H1 (cell line): ENCODE measurements at regions not wholly inside any gene's neighbourhood (a gene's known extent, or its start where the extent isn't known, plus 50 kb on each side); places are given as distances from the start of the nearest gene placed in this dataset.

Source experiments
- CTCF ChIA-PET: fragments of 300-600 bp; sonication (Branson Sonifier 250); formaldehyde crosslinking; loops from one replicate; lab custom pipeline; 2021; ENCODE audit not compliant: partially characterized antibody; lab: Charles Lee
- POLR2A ChIA-PET: fragments of 300-600 bp; sonication (Branson Sonifier 250); formaldehyde crosslinking; loops from one replicate; lab custom pipeline; 2021; ENCODE audit warnings: inconsistent platforms; ENCODE audit not compliant: partially characterized antibody; lab: Charles Lee
- DNase-seq, 2 experiments: peaks; one replicate each; pipeline versions ENCODE4 v3.0.0 to v3.0.0-alpha.2; 2010 to 2022; ENCODE audit warnings: low spot score in 2 of 2, low read depth in 1 of 2, mixed read lengths in 1 of 2
- FAIRE-seq: peaks from 2 replicates; lab custom pipeline; 2011; peaks lifted over from hg19 to GRCh38; lab: Jason Lieb, UNC
- H2AFZ ChIP-seq: 2 replicates; pipeline ENCODE4 v1.8.1; 2012; ENCODE audit warnings: low read length, inconsistent platforms
- H2AK5ac ChIP-seq: 2 replicates; pipeline ENCODE4 v1.6.1; 2013; ENCODE audit warnings: low read depth, low read length
- H2BK120ac ChIP-seq: replicated peaks from 2 replicates; pipeline ENCODE3; 2013; ENCODE audit warnings: low read depth, low read length, inconsistent platforms
- H2BK12ac ChIP-seq: 2 replicates; pipeline ENCODE4 v1.6.1; 2013; ENCODE audit warnings: low read depth, low read length
- H2BK15ac ChIP-seq: 2 replicates; pipeline ENCODE4 v1.6.1; 2013; ENCODE audit warnings: low read length
- H2BK20ac ChIP-seq: 2 replicates; pipeline ENCODE4 v1.6.1; 2013; ENCODE audit warnings: low read length
- H2BK5ac ChIP-seq: 2 replicates; pipeline ENCODE4 v1.6.1; 2013; ENCODE audit warnings: low read depth, low read length
- H3K14ac ChIP-seq: 2 replicates; pipeline ENCODE4 v1.6.1; 2013; ENCODE audit warnings: inconsistent platforms; ENCODE audit not compliant: insufficient read length
- H3K18ac ChIP-seq: 2 replicates; pipeline ENCODE4 v1.6.1; 2013; ENCODE audit warnings: low read length; ENCODE audit errors: extremely low read depth
- H3K23ac ChIP-seq: 2 replicates; pipeline ENCODE4 v1.6.1; 2013; ENCODE audit warnings: inconsistent platforms; ENCODE audit not compliant: insufficient read length
- H3K23me2 ChIP-seq: 2 replicates; pipeline ENCODE4 v1.6.1; 2013; ENCODE audit warnings: low read depth, low read length
- H3K27ac ChIP-seq: 2 replicates; pipeline ENCODE4 v1.6.1; 2011; ENCODE audit warnings: low read depth, low read length, inconsistent platforms
- H3K27me3 ChIP-seq, 4 experiments: replicated peaks in 1 of 4; 1 replicate in 1 of 4; 2 replicates in 3 of 4; pipeline versions ENCODE4 v1.6.1 to v1.8.1; 2011 to 2013; ENCODE audit warnings: low read length in 3 of 4, mild to moderate bottlenecking in 3 of 4, inconsistent platforms in 2 of 4, mixed read lengths in 2 of 4, moderate library complexity in 1 of 4; ENCODE audit not compliant: control insufficient read depth in 3 of 4, insufficient read depth in 3 of 4; ENCODE audit errors: extremely low read depth in 1 of 4
- H3K36me3 ChIP-seq, 4 experiments: 2 replicates each; pipeline versions ENCODE4 v1.6.1 to v1.8.1; 2011 to 2013; ENCODE audit warnings: mild to moderate bottlenecking in 4 of 4, low read length in 3 of 4, moderate library complexity in 2 of 4, control low read depth in 1 of 4, inconsistent platforms in 1 of 4; ENCODE audit not compliant: insufficient read depth in 4 of 4, control insufficient read depth in 2 of 4
- H3K4ac ChIP-seq: replicated peaks from 2 replicates; pipeline ENCODE3; 2013; ENCODE audit warnings: low read length, low read depth, mixed read lengths, inconsistent platforms; ENCODE audit not compliant: insufficient read length
- H3K4me1 ChIP-seq, 4 experiments: replicated peaks in 1 of 4; 1 replicate in 1 of 4; 2 replicates in 3 of 4; pipeline versions ENCODE4 v1.6.1 to v1.8.1; 2011 to 2013; ENCODE audit warnings: low read length in 3 of 4, inconsistent platforms in 2 of 4, mixed read lengths in 1 of 4; ENCODE audit not compliant: insufficient read depth in 4 of 4, control insufficient read depth in 3 of 4
- H3K4me2 ChIP-seq, 2 experiments: 2 replicates each; pipeline versions ENCODE4 v1.6.1 to v1.8.1; 2011 to 2013; ENCODE audit warnings: low read depth in 2 of 2, low read length in 2 of 2, control low read depth in 1 of 2, inconsistent platforms in 1 of 2, mild to moderate bottlenecking in 1 of 2; ENCODE audit not compliant: insufficient read depth in 1 of 2
- H3K4me3 ChIP-seq, 4 experiments: fragments of 200-600, 300-600 bp in 1 of 4; sonication (generic), shearing (Covaris generic), sonication (Bioruptor Twin) in 1 of 4; 2 replicates each; pipeline versions ENCODE4 v1.5.1 to v1.8.1; 2011 to 2016; ENCODE audit warnings: low read length in 4 of 4, low read depth in 3 of 4, control low read depth in 2 of 4, inconsistent platforms in 2 of 4, mild to moderate bottlenecking in 2 of 4, mixed read lengths in 1 of 4, moderate library complexity in 1 of 4; ENCODE audit not compliant: insufficient read depth in 2 of 4; ENCODE audit errors: extremely low read depth in 1 of 4
- H3K56ac ChIP-seq: replicated peaks from 2 replicates; pipeline ENCODE3; 2013; ENCODE audit warnings: low read depth, mild to moderate bottlenecking, mixed read lengths, low read length, inconsistent platforms; ENCODE audit not compliant: insufficient read length
- H3K79me1 ChIP-seq: 2 replicates; pipeline ENCODE4 v1.6.1; 2013; ENCODE audit warnings: low read depth, low read length, control low read depth
- H3K79me2 ChIP-seq, 2 experiments: 2 replicates each; pipeline versions ENCODE4 v1.6.1 to v1.8.1; 2012 to 2013; ENCODE audit warnings: low read length in 2 of 2, mild to moderate bottlenecking in 2 of 2, inconsistent platforms in 1 of 2; ENCODE audit not compliant: insufficient read depth in 2 of 2, control insufficient read depth in 1 of 2
- H3K9ac ChIP-seq, 4 experiments: replicated peaks in 1 of 4; 1 replicate in 1 of 4; 2 replicates in 3 of 4; pipeline versions ENCODE4 v1.6.1 to v1.8.1; 2011 to 2013; ENCODE audit warnings: low read depth in 3 of 4, low read length in 3 of 4, control low read depth in 2 of 4, mild to moderate bottlenecking in 2 of 4, moderate library complexity in 2 of 4, inconsistent platforms in 1 of 4; ENCODE audit errors: extremely low read depth in 1 of 4
- H3K9me3 ChIP-seq, 2 experiments: 2 replicates each; pipeline versions ENCODE4 v1.6.1 to v1.8.1; 2012 to 2013; ENCODE audit warnings: mild to moderate bottlenecking in 2 of 2, moderate library complexity in 2 of 2, control low read depth in 1 of 2, inconsistent platforms in 1 of 2, low read depth in 1 of 2, low read length in 1 of 2, mixed read lengths in 1 of 2; ENCODE audit not compliant: insufficient read depth in 2 of 2
- H4K20me1 ChIP-seq, 2 experiments: replicated peaks in 1 of 2; 2 replicates each; pipeline versions ENCODE3 to v1.8.1; 2011 to 2013; ENCODE audit warnings: inconsistent platforms in 2 of 2, low read length in 2 of 2, mild to moderate bottlenecking in 1 of 2; ENCODE audit not compliant: insufficient read depth in 2 of 2, control insufficient read depth in 1 of 2
- H4K5ac ChIP-seq: 2 replicates; pipeline ENCODE4 v1.6.1; 2013; ENCODE audit warnings: low read length, low read depth, mixed read lengths, inconsistent platforms; ENCODE audit not compliant: insufficient read length
- H4K8ac ChIP-seq: 2 replicates; pipeline ENCODE4 v1.8.0; 2013; ENCODE audit warnings: mild to moderate bottlenecking, moderate library complexity, low read length, inconsistent platforms; ENCODE audit not compliant: insufficient read depth; ENCODE audit errors: extremely low read depth
- H4K91ac ChIP-seq: replicated peaks from 2 replicates; pipeline ENCODE3; 2013; ENCODE audit warnings: low read length, mixed read lengths, inconsistent platforms; ENCODE audit not compliant: insufficient read length
- BRCA1 ChIP-seq: IDR thresholded peaks from 2 replicates; pipeline ENCODE4 v1.6.1; 2012; ENCODE audit warnings: low read depth, low read length, improper control_type of control experiment
- CBX5 ChIP-seq: fragments of 300-800, 300-1000 bp; sonication (generic); IDR thresholded peaks from 2 replicates; pipeline ENCODE4 v1.7.1; 2016; ENCODE audit warnings: antibody characterized with exemption, low read length, low read depth
- CHD2 ChIP-seq: IDR thresholded peaks from 2 replicates; pipeline ENCODE4 v1.6.1; 2012; ENCODE audit warnings: low read length, improper control_type of control experiment
- HDAC6 ChIP-seq: IDR thresholded peaks from one replicate; pipeline ENCODE4 v1.7.1; 2012; ENCODE audit warnings: low read depth, mild to moderate bottlenecking, inconsistent platforms, low read length, moderate library complexity
- POU5F1 ChIP-seq: IDR thresholded peaks from 2 replicates; pipeline ENCODE4 v1.6.1; 2011; ENCODE audit warnings: low read depth, mild to moderate bottlenecking, low read length, moderate library complexity
- WGBS, 2 experiments: shearing (Covaris generic) in 1 of 2; methylation state at CpG; one replicate each; pipeline versions ENCODE4 v1.1.6 to v1.1.7; 2013 to 2015; ENCODE audit warnings: low lambda C conversion rate in 2 of 2, mixed read lengths in 2 of 2, inconsistent platforms in 1 of 2, low coverage in 1 of 2, missing lambda C conversion rate in 1 of 2; ENCODE audit not compliant: insufficient replicate concordance in 2 of 2, insufficient coverage in 1 of 2, insufficient read length in 1 of 2; ENCODE audit errors: extremely low coverage in 1 of 2, missing lambda C conversion rate in 1 of 2; 5-methylcytosine and 5-hydroxymethylcytosine counted together

DNA sequence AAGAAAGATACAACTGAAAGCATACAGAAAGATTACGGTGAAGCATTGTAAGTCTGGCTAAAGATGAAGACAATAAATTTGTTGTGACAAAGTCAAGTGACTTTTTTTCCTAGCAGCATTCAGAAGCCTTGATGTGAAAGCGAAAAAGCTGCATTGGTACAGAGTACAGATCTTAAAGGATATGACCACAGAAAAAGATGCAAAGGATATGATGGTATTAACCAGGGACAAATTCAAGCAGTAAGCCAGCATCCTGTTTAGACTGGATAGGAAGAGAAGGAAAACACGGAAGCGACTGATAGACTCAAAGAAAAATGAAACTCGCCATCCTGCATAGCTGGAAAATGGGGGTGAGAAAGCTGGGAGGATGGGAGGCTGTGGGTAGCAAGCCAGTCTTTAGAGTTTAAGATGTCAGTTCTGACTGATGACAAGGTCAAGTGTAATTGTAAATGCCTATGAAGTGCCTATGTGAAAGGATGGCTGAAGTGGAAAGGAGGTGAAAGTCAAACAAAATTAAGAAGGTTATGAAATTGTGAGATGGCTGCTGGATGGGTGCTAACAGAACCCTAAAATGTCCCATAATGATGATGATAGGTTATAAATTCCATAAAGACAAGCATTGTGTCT is 92.4 kb downstream of the PHLDA1 start:
- Histone ChIP-seq H3K4ac (no peak overlapping the region), H2BK120ac (no peak overlapping the region), H3K18ac (no peak overlapping the region), H3K79me1 (no peaks in the 10 kb centered on the region), H3K4me2 (no peak overlapping the region), H2AFZ (no peak overlapping the region), H3K9ac (no peak overlapping the region), H3K4me3 (no peak overlapping the region), H2BK20ac (no peak overlapping the region), H3K56ac (no peak overlapping the region), H4K5ac (no peak overlapping the region), H3K4me1 (peaks cover 0 to 6% (median 4%) of the 10 kb centered on the region in 4 experiments; a peak in 3 of 7 replicates), H3K23ac (no peak overlapping the region), H3K14ac (no peak overlapping the region), H3K23me2 (no peaks in the 10 kb centered on the region; the same call in 1 of the 2 replicates), H4K20me1 (no peaks in the 10 kb centered on the region), H2BK15ac (no peak overlapping the region), H3K27me3 (no peaks in the 10 kb centered on the region), H3K27ac (no peak overlapping the region), H2BK12ac (no peak overlapping the region), H2BK5ac (no peak overlapping the region), H3K79me2 (no peaks in the 10 kb centered on the region), H2AK5ac (no peak overlapping the region), H4K91ac (no peak overlapping the region), H3K36me3 (0 out of 8 replicates have a peak, but pooled peaks cover 0 to 4% (median 0%) of the 10 kb centered on the region in 4 experiments), H4K8ac (no peak overlapping the region), H3K9me3 (peaks cover 4 to 11% of the 10 kb centered on the region in 2 experiments; a peak in 2 of 4 replicates)
- FAIRE-seq: no peak
- DNase-seq: no peak
- ChIA-PET POLR2A (no interaction called here), CTCF (interaction anchor here (0.5 to 1.1 kb wide), 2 partner anchors 16 to 53 kb away, joined by 3 to 5 read pairs; no protein-coding TSS in a partner anchor)
- 92% methylated on average over 5 of the region's 5 CpGs; no CpG with 5 or more reads in 1 of the 2 experiments for WGBS, 2 experiments
- TF ChIP-seq BRCA1 (no peak), POU5F1 (no peak), HDAC6 (no peak), CHD2 (no peak), CBX5 (no peak)
